VCaP (cell line): ENCODE measurements at regions not wholly inside any gene's neighbourhood (a gene's known extent, or its start where the extent isn't known, plus 50 kb on each side); places are given as distances from the start of the nearest gene placed in this dataset.
A peak's percentile ranks its signal among the peaks of the same experiment; 100 is the strongest.

Experiments
- H3K27ac ChIP-seq: fragments of 450-650 bp; 2 replicates; pipeline ENCODE4 v1.5.1; 2017
- CTCF ChIP-seq: fragments of 450-650 bp; conservative IDR thresholded peaks from 2 replicates; pipeline ENCODE4 v1.5.1; 2017; ENCODE audit warnings: mild to moderate bottlenecking, moderate library complexity

- H3K27ac ChIP-seq = no peak overlapping the region
- TF ChIP-seq CTCF = no peak
Observed at GRCh38 chr20:16902662-16903061, 154.5 kb downstream of the OTOR start.

GRCh38 chr20:16904751-16905150, 156.6 kb downstream of the OTOR start:
- H3K27ac ChIP-seq = no peak overlapping the region
- 0 out of 2 replicates have a peak, but pooled peaks have one; percentile 12 for TF ChIP-seq CTCF

GRCh38 chr20:16914277-16914676, 166.1 kb downstream of the OTOR start:
- no peak overlapping the region for H3K27ac ChIP-seq
- TF ChIP-seq CTCF = no peak

GRCh38 chr20:16916165-16916564, 168.0 kb downstream of the OTOR start:
- no peak for TF ChIP-seq CTCF
- no peak overlapping the region for H3K27ac ChIP-seq

- TF ChIP-seq CTCF = no peak
- H3K27ac ChIP-seq = no peak overlapping the region
Observed at GRCh38 chr20:16917636-16918035, 169.5 kb downstream of the OTOR start.

- TF ChIP-seq CTCF = no peak
- H3K27ac ChIP-seq = no peak overlapping the region
Observed at GRCh38 chr20:16918366-16918765, 170.2 kb downstream of the OTOR start.

- no peak for TF ChIP-seq CTCF
- H3K27ac ChIP-seq = no peak overlapping the region
Observed at GRCh38 chr20:16919841-16920240, 171.7 kb downstream of the OTOR start.

- no peak for TF ChIP-seq CTCF
- no peak overlapping the region for H3K27ac ChIP-seq
Observed at GRCh38 chr20:16922834-16923233, 174.7 kb downstream of the OTOR start.
